ENCODE measurements at regions not wholly inside any gene's neighbourhood (a gene's known extent, or its start where the extent isn't known, plus 50 kb on each side); places are given as distances from the start of the nearest gene placed in this dataset.

- no peak for TF ChIP-seq CTCF (IDR thresholded peaks at IDR 0.05; ENCODE audit: low read length)
- no peak for TF ChIP-seq EZH2 (IDR thresholded peaks at IDR 0.05; ENCODE audit: borderline replicate concordance, low read length)
Observed at GRCh38 chr14:79951572-79951971, 259.7 kb downstream of the DIO2 start.
